Tibial nerve (tissue), 3 donors: ENCODE measurements at regions not wholly inside any gene's neighbourhood (a gene's known extent, or its start where the extent isn't known, plus 50 kb on each side); places are given as distances from the start of the nearest gene placed in this dataset.

Experiments
- CTCF ChIP-seq, 5 experiments: fragments of 200-600 bp in 3 of 5; fragments of 450-650 bp in 2 of 5; sonication (generic) in 3 of 5; IDR thresholded peaks; one replicate each; pipeline ENCODE4 v1.5.1; 2016 to 2019; ENCODE audit warnings: antibody characterized with exemption in 5 of 5, mild to moderate bottlenecking in 3 of 5, moderate library complexity in 2 of 5
- POLR2A ChIP-seq, 2 donors: fragments of 450-650 bp; IDR thresholded peaks; one replicate each; pipeline ENCODE4 v1.6.1; 2017; ENCODE audit warnings: antibody characterized with exemption in 2 of 2, mild to moderate bottlenecking in 2 of 2, moderate library complexity in 2 of 2

- TF ChIP-seq CTCF (IDR thresholded peaks at IDR 0.05) (no peak), POLR2A (IDR thresholded peaks at IDR 0.05) (no peak)
These were observed 59.9 kb upstream of the TFRC start for GRCh38 chr3:196141866-196142201.
